ENCODE measurements at regions not wholly inside any gene's neighbourhood (a gene's known extent, or its start where the extent isn't known, plus 50 kb on each side); places are given as distances from the start of the nearest gene placed in this dataset.

DNA sequence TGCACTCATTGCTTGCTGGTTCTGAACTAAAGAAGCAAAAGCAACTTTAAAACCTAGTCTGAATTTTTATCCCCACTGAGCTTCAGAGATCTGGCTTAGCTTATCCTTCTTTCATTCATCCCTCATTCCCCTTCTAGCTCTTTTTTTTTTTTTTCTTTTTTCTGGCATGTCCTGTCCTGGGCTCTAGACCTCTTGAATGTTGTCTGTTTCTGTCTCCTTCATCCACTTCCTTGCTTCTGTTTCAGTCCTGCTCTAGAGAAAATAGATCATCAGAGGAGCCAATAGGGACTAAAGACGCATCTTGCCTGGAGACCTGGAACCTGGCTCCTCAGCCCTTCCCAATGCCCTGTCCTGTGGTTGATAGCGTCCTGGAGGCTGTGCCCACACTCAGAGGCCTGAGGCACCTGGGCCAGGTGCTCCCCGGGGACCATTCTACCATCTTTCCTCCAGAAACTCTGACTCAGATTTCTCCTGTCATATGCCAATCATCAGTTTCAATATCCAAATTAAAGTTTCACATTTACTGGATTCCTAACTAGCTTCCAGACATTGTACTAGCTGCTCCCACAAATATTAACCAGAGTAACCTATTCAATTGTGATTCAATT is 115.7 kb upstream of the GATB start:
- H3K4me3 ChIP-seq (ENCODE audit: low read length), result no peak overlapping the region
- DNase-seq (ENCODE audit: low read depth), result no peak
- TF ChIP-seq, protein P1, sequence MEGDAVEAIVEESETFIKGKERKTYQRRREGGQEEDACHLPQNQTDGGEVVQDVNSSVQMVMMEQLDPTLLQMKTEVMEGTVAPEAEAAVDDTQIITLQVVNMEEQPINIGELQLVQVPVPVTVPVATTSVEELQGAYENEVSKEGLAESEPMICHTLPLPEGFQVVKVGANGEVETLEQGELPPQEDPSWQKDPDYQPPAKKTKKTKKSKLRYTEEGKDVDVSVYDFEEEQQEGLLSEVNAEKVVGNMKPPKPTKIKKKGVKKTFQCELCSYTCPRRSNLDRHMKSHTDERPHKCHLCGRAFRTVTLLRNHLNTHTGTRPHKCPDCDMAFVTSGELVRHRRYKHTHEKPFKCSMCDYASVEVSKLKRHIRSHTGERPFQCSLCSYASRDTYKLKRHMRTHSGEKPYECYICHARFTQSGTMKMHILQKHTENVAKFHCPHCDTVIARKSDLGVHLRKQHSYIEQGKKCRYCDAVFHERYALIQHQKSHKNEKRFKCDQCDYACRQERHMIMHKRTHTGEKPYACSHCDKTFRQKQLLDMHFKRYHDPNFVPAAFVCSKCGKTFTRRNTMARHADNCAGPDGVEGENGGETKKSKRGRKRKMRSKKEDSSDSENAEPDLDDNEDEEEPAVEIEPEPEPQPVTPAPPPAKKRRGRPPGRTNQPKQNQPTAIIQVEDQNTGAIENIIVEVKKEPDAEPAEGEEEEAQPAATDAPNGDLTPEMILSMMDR (conservative IDR thresholded peaks at IDR 0.05; ENCODE audit: low read depth, low read length), result no peak

GRCh38 chr4:151874328-151874727 is 113.5 kb upstream of the GATB start:
- DNase-seq (ENCODE audit: low read depth), result no peak
- no peak overlapping the region for H3K4me3 ChIP-seq (ENCODE audit: low read length)
- TF ChIP-seq, protein P1 (conservative IDR thresholded peaks at IDR 0.05; ENCODE audit: low read depth, low read length), result no peak

GRCh38 chr4:151866592-151866918 is 105.7 kb upstream of the GATB start:
- no peak for DNase-seq (ENCODE audit: low read depth)
- H3K4me3 ChIP-seq (ENCODE audit: low read length), result no peak overlapping the region
- TF ChIP-seq, protein P1 (conservative IDR thresholded peaks at IDR 0.05; ENCODE audit: low read depth, low read length), result no peak

- TF ChIP-seq, protein P1 (conservative IDR thresholded peaks at IDR 0.05; ENCODE audit: low read depth, low read length), result no peak
- DNase-seq (ENCODE audit: low read depth), result no peak
- H3K4me3 ChIP-seq (ENCODE audit: low read length), result no peak overlapping the region
Measured at GRCh38 chr4:151865744-151866591, 105.2 kb upstream of the GATB start.

DNA sequence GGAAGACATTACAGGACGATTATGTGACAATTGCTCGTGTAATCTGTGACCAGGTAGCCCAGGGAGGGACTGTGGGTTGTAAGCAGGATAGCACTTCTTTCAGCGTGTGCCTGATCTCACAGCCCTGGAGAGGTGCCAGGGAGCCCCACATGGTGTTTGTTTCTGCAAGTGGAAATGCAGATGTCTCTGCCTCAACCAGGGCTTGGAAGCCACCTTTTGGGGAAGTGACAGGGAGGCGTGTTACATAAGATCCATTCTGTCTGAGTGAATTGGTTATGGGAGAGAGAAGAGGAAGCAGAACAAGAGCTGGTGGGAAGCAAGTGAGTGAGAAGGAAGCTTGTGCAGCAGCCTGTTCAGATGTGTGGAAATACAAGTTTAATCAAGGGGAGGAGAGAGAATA is 104.5 kb upstream of the GATB start:
- TF ChIP-seq, protein P1 (conservative IDR thresholded peaks at IDR 0.05; ENCODE audit: low read depth, low read length), result no peak
- DNase-seq (ENCODE audit: low read depth), result no peak
- no peak overlapping the region for H3K4me3 ChIP-seq (ENCODE audit: low read length)

- no peak for DNase-seq (ENCODE audit: low read depth)
Measured at GRCh38 chr4:151864068-151864467, 103.3 kb upstream of the GATB start.

More at GRCh38 chr4:151864068-151864467, 103.3 kb upstream of the GATB start:
- H3K4me3 ChIP-seq (ENCODE audit: low read length), result no peak overlapping the region
- TF ChIP-seq, protein P1 (conservative IDR thresholded peaks at IDR 0.05; ENCODE audit: low read depth, low read length), result no peak

Measured in retinal pigment epithelial cell (primary cell).